RPMI7951 (cell line): ENCODE measurements at regions not wholly inside any gene's neighbourhood (a gene's known extent, or its start where the extent isn't known, plus 50 kb on each side); places are given as distances from the start of the nearest gene placed in this dataset.
A peak's percentile ranks its signal among the peaks of the same experiment; 100 is the strongest.

ENCODE experiments used
- DNase-seq: peaks from one replicate; pipeline ENCODE4 v3.0.0-alpha.2; 2012; ENCODE audit warnings: low read depth

DNA sequence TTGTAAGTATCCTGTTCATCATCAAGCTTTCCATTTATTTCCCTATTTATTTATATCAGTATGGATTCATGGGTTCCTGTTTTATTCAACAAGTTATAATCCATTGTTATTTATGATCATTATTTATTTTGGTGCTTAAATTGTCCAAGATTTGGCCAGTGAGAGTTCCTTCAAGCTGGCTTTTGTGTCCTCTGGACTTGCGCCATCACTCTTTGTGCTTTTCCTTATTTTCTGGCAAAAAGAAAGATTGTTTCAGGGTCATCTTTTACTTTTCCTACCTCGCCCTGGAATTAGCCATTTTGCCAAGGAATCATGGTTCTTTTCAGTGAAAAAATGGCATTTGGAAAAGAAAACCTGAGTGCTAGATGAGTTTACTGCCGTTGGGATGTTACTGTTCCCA lies 193.4 kb downstream of the ADAMTS15 start:
- DNase-seq = no peak

DNA sequence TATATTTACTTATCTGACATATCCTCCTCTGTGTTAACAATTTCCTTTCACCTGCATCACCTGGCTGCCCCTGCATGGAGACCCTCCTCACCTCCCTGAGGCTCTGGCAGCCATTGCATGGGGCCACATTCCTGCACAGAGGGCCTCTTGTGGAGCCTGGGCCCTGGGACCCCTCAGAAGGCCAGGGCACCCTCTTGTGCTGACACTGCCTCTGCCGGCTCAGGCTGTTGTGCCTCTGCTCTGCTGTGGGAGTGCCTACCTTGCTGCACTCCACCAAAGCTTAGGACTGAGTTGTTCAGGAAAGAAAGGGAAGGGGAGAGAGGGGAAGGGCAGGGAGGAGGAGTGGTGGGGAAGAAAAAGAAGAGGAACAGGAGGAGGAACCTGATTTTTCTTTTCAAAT lies 194.5 kb downstream of the ADAMTS15 start:
- no peak for DNase-seq

DNA sequence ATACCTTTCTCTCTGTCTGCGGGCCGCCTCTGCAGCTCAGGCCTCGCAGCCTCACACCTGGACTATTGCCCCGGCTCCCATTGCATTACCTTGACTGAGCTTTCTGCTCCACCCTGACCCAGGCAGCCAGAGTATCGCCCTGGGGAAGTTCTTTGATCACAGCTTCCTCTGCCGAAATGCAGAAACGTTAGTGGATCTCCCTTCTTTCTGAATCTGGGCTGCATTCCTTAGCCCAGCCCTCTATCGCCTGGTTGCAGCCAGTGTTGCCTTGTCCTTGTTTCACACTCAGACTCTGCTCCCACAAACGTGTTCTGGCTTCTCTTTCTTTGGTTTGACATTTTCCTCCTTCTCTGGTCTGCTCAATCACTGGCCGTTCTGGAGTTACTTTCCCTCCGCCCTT lies 195.7 kb downstream of the ADAMTS15 start:
- DNase-seq = no peak

DNA sequence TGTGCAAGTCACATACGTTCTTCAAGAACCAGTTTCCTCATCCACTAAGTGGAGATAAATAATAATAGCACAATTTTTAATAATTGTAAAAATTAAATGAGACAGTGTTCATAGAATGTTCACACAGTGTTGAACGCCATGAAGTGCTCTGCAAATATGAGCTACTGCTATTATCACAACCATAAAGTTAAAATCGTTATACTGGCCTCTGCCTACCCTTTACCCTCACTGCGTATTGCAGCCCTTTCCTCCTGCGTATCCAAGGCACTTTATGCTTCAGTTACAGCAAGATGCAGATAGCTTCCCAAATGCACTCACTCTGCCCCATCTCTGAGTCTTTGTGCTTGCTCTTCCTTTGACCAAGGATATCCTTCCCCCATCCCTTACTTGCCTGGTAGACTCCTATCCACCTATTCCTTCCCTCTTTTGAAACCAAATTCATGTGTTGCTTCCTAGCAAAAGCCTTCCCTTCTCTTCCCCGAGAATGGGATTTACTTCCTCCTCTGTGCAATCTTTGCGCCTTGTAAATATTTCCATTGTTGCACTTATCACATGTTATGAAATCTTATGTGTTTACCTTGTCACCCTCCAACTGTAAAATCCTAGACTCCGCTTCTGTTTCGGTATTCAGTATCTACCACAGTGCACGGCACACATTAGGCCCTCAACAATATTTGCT lies 196.9 kb downstream of the ADAMTS15 start:
- no peak for DNase-seq

DNA sequence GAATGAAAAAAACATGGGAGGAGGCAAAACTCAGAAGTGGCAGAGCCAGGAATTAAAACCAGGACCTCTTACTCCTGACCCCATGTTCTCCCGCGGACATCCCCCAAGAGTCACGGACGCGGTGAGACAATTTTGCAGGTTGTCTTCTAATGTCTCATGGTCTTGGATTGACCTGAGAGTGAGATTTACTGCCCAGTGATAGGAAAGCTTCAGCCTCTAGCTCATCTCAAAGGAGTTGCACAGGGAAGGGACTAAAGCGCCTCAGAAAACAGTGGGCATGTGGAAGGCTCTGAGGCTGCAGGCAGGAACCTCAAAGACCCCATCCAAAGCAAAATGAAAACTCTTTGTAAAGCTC lies 197.4 kb downstream of the ADAMTS15 start:
- DNase-seq = no peak

DNA sequence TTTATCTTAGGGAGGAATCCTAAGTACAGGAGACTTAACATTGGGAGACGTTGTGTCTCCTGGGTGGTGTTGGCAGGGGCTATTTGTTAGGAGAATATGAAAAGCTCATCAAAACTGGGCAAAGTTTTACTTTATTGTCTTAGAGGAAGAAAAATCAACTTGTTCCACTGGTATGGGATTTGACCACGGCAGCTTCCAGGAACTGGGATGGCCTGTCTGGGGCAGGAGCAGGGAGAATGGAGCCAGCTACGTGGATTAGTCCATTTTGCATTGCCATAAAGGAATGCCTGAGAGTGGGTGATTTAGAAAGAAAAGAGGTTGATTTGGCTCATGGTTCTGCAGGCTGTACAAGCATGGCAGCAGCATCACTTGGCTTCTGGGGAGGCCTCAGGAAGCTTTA lies 198.4 kb downstream of the ADAMTS15 start:
- DNase-seq = no peak

DNA sequence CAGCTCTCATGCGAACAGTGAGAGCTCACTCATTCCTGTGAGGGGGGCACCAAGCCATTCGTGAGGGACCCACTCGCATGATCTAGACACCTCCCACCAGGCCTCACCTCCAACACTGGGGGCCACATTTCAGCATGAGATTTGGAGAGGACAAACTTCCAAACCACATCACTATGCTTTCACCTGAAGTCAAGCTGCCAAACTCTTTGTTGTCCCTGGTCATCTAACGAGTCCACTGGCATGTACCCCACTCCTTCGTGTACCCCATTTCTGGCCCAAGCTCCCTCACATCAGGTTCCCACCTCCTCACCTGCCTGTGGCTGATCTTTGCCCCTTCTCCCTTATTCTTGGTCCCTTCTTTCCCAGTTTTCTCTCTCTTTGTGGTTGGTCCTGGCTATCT lies 198.9 kb downstream of the ADAMTS15 start:
- no peak for DNase-seq

DNA sequence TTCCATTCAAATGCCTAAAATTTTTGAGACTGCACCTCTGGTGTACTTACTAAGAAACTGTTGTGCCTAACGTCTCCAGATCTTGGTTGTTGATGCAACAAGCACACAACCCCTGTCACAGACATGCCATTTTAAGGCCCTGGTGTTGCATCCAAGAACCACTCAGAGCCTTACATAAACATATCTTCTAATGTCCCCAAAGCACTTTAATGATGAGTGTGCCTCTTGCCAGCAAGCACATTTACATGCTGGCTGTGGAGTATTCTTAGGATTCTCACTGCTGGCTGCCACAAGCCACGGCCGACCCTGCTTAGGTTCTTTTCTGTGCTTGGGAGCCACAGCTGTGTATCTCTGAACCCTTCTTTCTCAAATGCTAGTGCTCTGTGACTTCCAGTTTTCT lies 201.4 kb downstream of the ADAMTS15 start:
- no peak for DNase-seq

DNA sequence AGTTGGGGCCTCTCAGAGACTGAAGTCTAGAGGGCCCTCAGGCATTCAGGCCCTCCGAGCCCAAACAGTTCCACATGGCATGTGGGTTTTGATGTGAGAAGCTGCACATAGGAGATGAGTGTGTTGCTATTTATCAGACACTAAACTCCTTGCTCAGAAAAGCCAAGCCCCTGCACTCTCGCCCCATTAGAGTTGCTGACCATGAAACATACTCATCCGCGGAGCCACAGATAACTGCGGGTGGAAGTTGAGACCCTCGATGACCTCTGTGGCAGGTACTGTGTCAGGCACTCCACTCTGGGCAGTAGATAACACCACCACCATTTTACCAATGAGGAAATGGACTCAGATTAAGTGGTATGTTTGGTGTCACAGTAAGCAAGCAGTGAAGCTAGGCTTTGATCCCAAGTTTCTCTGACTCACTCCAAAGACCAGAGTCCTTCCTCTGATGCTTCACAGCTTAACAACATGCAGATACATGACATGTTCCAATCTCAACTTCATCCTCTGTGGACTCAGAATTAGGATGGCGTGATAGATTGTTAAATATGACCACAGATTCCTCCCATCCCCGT lies 202.1 kb downstream of the ADAMTS15 start:
- no peak for DNase-seq

DNA sequence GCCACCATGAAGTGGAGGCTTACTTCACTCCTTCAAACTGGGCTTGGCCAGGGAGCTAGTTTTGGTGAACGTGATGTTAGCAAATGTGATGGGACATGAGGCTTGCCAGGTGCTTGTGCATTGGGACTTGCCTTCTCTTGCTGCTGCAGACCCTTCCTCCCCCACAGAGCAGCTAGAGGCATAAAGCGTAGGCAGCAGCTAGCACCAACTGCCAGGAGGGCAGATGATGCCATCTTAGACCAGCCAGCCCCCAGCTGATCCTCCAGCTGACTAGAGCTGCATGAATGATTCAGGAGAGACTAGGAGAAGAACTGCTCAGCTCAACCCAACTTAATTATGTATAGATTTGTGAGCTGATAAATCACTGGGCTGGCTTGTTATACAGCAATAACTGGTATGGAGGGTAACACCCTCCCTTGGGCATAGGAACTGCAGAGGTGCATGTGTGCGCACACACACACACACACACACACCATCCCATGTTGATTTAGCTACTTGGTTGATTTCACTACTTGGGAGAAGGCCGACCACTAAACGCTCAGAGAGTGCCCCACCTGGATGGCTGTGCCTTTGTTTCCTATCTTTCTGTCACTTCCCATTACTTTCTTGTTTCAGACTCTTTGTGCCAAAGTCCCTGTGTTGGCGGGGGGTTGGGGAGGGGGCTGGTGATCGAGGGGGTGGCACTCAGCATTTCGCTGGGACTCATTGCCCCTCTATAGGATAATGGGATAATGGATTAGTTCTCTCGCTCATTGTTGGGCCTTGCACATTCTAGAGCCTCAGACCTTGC lies 202.8 kb downstream of the ADAMTS15 start:
- DNase-seq = no peak

DNA sequence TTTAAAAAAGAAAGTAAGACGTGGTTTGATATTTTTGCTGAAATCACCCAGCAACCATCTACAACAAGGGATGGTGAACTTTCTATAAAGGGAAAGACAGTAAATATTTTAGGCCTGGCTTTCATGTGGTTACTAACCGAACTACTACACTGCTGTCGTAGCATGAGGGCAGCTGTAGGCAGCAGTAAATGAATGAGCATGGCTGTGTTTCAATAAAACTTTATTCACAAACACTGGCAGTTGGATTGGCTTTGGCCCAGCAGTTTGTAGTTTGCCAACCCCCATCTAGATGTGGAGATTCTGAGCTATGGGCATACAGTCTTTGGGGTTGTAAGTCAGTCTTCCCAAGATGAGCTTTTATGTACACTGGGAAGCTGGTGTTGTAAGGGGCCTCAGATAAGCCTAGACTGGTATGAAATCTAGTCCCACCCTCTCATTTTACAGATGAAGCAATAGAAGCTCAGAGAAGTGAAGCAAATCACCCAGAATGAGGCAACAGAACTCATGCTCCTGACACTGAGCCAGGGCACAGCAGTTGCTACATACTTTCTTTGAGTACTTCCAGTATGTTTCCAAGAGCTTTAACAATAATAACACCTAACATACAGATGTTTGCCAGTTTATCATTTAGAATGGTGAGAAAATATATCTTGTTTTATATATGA lies 204.4 kb downstream of the ADAMTS15 start:
- no peak for DNase-seq

DNA sequence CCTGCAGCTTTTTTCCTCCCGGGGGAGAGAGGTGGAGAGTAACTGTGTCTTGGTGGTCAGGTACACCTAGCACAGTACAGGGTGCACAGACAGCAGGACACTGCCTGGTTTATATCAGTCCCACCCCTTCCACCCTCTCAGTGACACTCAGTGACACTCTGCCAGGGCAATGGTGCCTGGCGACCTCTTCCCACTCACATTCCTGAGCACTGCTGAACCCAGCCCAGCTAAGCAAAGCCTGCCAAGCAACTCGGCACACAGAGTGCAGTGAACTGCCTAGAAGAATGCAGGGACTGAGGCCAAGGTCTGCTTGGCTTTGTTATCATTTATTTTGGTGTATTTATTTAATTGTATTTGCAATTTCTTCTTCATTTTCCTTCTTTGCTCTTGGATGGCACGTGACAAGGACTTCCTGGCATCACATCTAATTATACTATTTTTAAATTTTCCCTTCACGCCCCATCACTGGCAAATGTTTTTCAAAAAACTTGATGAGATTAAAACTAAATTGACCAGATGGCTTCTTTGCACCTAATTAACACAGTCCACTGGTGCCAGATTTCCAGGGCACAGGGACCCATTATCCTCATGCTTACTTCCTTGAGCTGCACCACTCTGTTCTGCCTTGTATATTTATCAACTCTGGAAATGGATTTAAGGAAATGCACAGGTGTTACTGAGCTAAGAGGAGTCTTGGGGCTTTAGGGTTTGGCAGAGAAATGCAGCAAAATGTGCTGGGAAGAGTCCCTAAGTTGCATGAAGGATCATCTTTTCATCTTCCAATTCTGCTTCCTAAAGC lies 205.6 kb downstream of the ADAMTS15 start:
- DNase-seq = no peak

DNA sequence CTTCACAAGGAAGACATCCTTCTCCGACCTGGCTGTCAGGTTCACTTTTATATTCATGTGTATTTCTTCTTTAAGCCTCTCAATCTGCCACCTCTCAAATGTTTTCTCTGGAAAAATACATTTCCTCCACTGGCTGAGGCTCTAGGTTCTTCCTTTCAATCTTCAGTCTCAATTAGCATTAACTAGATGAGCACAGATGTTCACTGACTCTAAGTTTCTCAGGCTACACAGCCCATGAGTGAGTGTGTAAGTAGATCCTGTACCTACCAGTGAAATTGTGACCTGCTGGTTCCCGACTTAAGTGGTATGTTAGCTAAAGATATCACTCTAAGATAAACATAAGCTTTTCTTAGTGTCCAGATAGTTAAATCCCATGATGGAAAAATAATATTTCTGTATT lies 206.9 kb downstream of the ADAMTS15 start:
- no peak for DNase-seq

DNA sequence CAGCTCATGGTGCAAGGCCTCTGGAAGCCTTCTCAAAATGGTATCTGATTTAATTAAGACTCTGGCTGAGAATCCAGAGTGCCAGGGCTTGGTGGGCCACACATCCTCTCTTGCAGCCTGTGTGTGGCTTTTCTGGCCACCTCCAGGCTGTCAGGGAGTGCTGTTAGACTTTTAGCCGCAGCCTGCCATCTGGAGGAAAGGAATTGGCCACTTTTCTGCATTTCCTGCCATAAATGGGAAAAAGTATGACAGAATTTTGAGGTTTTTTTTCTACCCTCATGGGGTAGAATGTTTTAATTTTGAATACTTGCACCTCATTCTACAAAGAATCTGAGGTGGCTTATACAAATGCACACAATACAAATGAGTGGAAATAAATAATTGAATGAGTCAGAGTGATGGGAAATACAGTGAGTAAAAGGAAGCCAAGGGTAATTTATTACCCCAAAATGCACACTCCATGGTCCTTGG lies 218.4 kb downstream of the ADAMTS15 start:
- DNase-seq = peak; percentile 68

DNA sequence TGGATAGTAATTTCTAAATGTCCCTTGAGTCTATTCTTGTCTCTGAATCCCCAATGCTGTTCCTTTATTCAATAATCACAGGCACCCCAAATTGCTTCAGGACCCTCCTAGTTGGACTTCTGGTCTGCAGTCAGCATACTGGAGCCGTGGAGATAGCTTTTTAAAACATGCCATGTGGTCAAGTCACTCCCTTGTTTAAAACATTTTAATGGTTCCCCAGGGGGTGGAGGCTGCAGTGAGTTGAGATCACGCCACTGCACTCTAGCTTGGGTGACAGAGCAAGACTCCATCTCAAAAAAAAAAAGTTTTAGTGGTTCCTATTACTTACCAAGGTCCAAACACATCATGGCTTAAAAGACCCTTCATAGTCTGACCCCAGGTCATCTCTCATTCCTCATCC lies 220.3 kb downstream of the ADAMTS15 start:
- no peak for DNase-seq

DNA sequence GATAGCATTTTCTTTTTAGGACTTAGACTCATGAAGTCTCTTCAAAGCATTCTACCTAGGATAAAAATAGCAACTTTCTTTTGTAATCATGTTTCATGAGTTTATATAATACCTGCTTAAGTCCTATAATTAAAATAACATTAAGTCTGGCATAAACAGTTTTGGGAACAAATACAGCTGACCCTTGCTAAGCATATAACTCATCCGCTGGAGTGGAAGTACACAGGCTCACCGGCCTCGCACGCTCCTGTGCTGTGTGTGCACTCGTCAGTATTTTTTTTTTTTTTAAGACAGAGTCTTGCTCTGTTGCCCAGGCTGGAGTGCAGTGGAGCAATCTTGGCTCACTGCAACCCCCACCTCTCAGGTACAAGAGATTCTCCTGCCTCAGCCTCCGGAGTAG lies 221.8 kb downstream of the ADAMTS15 start:
- no peak for DNase-seq

DNA sequence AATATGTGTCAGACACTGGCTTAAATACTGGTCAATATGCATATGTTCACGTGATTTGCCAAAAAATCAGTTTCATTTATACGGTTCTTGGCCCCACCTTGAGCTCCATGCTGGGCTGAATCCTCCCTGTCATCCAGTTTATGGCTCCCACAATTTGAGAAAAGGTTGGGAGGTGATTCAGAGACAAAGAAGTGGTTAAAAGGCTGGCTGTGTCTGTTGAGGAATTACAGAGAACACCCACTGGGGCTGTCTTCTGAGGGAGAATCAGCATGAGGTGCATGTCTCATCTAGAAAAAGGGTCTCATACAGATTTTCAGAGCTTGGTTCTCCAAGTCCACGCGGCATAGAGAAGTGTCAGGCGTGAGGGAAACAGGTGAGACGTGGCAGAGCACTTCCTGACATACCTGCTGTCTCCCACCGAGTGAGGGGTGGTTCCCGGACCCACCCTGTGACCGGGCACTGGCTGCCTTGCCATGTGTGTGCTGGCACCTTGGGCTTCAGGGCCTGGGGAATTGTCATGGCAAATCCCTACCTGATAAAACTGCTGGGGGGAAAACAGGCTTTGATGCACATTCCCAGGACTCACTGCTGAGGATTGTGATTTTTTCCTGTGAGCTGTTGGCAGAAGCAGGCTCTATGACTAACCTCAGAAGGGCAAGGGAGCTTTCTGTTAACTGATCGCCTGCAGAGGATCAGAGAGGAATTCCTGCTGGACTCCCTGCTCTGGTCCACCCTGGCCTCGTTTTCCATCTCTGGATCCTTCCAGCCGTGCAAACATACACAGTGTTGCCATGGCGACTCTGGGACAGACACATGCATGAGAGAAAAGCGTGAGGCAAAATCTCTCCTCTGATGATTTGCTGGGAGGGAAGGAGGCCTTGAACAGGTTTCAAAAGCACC lies 223.6 kb downstream of the ADAMTS15 start:
- peak; percentile 67 for DNase-seq

DNA sequence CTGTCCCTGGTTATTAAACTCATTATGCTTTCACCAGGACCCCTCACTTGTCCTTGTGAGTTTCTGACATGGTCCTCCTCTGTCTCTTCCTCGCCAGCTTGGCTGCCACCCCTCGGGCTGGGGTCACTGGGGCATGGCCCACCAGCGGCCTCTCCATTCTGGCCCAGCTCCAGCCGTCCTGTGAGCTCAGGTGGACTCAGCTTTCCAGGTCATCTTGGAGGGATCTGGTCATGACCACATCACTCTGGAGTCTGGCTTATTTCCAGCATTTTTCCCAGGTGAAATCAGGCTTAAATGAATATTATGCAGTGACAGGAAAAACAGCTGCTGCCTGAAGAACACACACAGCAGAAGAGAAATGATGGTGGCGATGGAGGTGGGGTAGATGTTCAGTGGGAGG lies 224.5 kb downstream of the ADAMTS15 start:
- no peak for DNase-seq

DNA sequence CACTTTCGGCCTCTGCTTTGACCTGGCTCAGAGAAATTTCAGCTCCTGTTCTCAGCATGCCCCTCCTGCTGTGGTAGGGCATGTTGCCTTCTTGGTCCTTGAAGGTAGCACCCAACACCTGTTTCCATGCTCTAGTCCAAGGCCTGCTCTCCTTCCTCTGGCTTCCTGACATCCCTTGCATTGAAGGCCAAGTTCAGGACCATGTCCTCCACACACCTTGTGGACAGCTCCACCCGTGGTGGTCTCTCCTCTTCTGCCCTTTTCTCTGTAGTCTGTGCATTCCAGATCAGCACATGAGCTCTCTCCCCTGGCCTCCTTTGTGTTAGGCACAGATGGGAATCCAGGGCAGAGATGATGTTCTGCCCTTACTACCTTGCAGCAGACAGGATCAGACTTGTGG lies 225.3 kb downstream of the ADAMTS15 start:
- DNase-seq = no peak

DNA sequence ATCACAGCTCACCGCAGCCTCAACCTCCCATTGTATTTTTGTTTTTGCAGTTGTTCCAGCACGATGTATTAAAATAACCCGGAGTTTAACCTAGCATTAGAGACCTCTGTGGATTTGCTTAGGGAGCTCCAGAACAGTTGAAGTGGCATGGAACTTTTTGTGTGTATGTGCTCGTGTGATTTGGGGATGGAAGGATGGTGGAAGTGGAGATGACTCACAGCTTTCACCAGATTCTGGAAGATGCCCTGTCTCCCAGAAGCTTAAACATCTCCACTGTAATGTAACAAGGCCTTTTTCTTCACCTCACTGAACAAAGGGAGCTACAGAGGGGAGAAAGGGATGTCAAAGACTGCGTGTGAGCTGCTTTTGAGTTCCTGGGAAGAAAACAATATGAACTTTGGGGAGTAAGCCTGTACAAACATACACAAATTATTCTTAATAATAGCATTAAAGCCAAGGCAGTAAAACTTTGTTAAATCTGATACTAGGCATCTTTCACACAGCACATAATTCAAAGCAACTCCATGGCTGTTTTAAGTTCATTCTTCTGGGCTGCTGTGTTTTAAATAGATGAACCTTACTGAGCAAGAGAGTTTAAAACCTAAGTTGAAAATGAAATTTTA lies 226.4 kb downstream of the ADAMTS15 start:
- DNase-seq = peak; percentile 75
